GM19395 (cell line): ENCODE measurements at regions not wholly inside any gene's neighbourhood (a gene's known extent, or its start where the extent isn't known, plus 50 kb on each side); places are given as distances from the start of the nearest gene placed in this dataset.
"Not testable (repeated sequence)": the region's sequence is repeated elsewhere in the genome, so short reads cannot be mapped to it uniquely, and the experiment has no call there.

Experiments used
- ATAC-seq: cut with Tn5 transposase; IDR thresholded peaks from one replicate; pipeline ENCODE4 v1.9.1; 2021; ENCODE audit warnings: mild to moderate bottlenecking, moderate library complexity; ENCODE audit not compliant: unreplicated experiment

DNA sequence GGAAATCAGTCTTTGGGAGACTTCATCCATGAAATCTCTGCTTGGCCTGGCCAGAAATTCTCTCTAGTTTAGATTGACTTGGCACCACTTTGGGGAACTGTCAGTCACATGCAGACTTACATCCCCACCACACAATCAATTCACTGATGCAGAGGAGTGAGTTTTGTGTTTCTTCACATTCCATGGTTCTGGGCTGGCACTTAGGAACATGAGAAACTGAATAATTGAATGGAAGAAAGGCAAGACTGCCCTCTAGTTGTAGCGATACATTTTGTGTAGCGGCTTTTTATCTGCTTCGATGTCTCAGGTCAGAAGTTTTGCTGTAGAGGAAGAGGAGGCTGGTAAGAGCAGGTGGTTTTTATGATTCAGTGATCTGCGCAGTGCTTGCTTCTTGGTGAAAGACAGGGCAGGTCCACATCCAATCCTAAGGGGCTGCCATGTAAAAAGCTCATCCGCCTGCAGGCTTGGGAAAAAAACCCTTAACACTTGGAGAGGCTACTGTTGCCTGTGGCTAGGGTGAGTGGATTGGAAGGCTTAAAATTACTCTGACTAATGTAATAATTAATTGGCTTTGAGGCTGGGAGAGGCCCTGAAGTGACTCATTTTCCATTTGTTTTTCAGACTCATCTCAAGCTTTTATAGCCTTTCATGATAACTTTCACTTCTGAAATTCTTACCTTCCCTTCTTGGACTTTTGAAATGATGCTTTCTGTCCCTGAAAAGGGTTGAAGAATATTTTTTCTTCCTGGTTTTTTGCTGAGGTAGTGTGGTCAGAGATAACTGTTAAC is 75.4 kb upstream of the LPCAT1 start:
- ATAC-seq, result not testable (repeated sequence)

DNA sequence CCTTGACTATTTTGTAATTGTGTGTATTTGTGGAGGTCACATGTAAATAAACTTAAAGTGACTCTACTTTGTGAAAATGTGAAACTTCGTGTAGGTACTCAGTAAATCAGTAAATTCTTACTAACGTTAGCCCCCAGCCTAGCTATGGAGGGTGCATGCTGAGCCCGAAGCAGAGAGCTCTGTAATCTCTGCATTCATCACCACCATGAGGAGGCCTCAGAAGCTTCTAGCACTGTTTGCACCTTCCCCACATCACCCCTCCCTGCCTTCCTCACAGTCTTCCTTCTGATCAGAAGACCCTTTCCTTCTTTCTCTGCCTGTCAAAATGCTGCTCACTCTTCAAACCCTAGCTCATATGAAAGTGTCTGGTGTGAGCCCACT is 73.3 kb upstream of the LPCAT1 start:
- not testable (repeated sequence) for ATAC-seq

DNA sequence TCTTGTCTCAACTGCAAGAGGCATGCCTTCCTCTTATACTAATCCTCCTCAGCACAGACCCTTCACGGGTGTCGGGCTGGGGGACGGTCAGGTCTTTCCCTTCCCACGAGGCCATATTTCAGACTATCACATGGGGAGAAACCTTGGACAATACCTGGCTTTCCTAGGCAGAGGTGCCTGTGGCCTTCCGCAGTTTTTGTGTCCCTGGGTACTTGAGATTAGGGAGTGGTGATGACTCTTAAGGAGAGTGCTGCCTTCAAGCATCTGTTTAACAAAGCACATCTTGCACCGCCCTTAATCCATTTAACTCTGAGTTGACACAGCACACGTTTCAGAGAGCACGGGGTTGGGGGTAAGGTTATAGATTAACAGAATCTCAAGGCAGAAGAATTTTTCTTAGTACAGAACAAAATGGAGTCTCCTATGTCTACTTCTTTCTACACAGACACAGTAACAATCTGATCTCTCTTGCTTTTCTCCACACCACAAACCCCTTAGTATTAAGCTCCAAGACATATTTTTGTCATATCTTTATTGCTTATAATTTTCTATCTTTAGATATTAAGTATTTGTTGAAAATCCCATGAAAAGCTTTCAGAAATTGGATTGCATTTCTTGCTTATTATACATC is 72.8 kb upstream of the LPCAT1 start:
- ATAC-seq, result not testable (repeated sequence)

DNA sequence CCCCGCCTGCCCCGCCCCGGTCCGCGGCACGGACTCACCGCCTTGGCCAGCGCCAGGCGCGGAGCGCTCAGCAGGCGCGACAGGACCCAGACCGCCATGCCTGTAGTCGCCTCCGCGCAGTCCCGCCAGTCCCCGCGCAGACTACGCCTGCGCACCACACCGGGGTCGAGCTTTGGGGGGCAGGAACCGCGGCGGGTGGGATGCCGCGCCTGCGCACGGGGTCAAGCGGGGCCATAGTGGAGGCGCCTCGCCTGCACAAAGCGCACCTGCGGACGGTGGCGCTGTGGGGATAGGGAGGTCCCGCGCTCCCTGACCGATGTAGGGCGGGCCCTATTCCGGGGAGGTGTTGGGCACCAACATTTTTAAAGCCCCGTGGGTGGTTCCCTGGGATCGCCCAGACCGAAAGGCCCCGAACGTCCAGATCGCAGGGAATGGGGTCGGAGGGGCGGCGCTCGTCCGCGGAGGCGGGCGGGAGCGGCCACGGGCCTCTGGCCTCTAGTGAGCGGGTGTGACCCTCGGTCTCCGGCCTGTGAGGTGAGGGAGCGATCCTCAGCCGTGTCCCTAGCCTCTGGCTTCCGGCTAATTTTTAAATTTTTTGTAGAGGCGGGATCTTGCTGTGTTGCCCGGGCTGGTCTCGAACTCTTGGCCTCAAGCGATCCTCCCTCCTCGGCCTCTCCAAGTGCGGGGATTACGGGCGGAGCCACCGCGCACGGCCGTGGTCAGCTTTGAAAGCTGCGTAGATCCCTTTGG is 70.8 kb upstream of the LPCAT1 start:
- ATAC-seq, result peak; percentile 90

DNA sequence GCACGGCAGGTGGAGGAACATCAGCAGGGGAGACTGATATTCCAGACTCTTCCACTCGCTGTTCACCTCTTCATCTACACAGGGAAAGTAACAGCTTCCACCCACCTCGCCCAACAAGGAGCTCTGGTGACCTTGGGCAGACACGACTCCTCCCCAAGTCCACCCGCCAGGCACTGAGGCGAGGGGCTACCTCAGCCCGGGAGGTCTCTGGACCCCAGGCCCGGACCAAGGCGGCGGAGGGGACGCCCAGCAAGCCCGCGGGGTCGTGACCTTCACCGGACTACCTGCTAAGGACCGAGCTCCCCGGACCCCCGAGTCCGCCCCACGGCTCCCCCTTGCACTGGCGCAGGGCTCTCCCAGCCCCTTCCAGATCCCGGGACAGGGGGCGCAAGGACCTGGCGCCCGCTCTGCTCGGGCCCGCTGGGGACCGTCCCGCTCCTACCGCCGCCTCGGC is 70.2 kb upstream of the LPCAT1 start:
- no peak for ATAC-seq

DNA sequence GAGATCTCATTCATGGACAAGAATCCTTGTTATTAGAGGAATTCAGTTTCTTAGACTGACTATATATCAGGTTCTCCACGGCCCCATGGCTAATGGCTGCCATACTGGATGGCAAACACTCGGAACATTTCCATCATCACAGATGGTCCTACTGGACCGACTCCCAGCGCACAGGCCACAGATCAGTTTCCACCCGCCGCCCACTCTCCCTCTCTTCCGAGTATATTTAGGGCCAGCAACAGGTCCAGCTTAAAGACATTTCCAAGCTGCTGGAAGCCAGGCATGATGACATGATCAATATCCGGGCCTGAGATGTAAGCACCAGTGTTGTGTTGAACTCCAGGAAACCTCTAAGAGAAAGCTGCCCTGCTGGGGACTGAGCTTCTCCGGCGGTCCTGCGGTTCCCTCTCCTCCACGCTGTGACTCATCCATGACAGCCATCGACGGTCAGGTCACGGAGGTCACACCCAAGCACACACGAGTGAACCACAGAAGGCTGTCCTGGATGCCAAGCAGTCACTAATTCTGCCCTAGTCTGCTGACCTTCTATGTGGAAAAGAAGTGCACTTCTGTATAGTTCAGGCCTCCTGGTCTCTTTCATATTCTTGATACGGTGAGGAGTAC is 64.4 kb upstream of the LPCAT1 start:
- not testable (repeated sequence) for ATAC-seq

DNA sequence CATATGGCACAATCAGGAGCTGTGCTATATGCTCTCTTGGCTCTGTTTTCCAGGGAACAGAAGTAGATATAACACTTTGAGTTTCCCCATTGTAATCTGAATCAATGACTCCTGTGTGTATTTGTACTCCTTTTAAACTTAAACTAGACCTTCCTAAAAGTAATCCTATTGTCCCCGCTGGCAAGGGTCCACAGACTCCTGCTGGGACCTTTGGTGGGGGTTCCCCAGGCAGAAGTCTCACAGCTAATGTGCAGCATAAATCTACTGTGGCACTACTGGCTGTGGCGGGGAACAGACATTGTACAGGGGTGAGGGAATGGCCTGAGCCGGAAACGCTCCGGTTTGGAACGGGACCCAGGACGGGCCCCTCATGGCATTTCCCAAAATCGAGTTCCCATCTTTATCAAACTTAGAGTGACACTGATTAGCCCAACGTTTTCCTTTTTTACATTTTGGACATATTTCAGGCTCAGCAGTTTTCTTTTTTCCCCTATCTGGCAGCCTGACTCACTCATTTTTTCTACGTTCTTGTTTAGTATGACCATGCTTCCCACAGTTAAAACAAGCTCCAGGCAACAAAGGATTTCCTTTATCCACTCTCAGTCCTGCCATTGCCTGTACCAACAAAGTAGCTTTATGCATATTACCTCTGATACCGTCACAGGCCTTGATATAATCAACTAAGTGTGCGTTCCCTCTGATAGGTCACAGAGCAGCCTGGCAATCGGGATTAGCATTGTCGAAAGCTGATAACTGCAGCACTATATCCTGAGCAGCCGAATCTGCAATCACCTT is 59.5 kb upstream of the LPCAT1 start:
- ATAC-seq, result not testable (repeated sequence)

DNA sequence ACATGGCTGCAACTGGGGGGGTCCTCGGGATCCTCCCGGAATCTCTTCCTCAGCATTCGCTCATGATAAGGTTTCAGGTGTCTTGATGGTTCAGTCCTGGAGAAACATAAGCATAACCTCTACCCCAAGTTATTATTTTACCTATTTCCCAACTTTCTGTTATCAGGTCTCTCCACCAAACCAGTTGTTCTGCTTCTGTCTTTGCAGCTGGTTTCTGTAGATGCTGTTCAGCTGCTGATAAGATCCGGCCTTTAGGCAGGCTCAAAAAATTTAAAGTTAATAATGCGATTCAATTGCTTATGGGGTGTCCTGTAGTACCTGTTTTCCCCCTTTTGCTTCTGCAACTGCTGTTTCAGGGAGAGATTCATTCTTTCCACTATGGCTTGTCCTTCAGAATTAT is 55.6 kb upstream of the LPCAT1 start:
- ATAC-seq, result not testable (repeated sequence)

DNA sequence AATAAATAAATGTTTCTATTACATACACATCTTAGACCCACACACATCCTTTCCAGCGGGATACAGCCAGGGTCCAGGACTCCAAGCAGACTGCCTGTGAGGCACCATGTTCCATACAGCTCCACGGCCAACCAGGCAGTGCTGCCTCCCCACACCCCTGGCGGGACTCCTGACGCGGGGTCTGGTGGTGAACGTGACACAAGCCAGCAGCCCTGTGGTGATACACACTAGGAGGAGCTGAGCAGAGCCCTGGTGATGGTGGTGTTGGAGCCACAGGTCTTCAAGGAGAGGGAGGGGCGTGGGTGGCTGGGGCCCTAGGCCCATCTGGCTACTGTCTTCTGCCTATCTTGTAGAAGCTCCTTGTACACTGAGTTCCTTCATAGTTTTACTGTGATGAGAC is 53.1 kb upstream of the LPCAT1 start:
- ATAC-seq, result not testable (repeated sequence)

DNA sequence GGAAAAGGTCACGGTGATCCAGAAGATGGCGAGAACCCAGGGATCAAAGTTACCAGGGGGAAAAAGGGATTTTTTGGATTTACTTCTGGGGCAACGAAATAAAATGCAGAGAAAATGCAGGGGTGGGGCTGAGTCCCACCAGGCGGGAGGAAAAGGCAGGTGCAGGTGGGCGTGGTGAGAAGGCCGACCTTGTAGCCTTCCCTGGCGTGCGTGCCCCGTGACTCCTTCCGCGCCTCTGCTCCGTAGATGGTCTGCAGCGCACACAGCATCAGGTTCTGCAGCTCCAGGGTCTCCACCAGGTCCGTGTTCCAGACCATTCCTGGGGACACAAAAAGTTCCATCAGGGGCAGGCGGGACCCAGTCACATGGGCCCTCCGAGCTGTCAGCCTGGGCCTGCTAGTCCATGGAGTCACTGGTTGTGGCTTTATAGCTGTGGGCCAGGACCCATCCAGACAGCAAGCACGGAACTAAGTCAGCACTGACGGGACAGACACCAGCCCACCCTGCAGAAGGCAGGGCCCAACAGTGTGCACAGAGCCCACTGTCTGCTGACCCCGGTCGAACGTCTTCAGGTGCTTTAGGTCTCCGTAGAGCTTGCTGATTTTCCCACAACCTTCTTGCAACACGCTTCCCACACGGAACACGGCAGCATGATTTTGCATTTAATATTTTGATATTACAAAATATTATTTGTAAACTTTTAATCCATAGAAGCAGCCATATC is 52.4 kb upstream of the LPCAT1 start:
- ATAC-seq, result not testable (repeated sequence)

DNA sequence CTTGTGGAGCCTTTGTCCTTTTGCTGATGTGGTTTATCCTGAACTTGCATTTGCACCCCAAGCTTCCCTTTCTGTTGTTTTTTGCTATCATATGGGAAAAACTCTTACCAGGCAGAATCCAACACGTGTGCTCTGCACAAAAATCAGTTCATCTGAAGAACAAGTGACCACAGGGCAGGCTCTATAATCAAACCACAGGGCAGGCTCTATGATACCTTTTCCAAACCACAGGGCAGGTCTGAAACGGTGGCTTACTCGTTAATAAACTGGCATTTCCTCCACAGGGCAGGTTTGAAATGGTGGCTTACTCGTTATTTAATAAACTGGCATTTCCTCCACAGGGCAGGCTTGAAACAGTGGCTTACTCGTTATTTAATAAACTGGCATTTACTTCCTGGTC is 51.7 kb upstream of the LPCAT1 start:
- not testable (repeated sequence) for ATAC-seq

DNA sequence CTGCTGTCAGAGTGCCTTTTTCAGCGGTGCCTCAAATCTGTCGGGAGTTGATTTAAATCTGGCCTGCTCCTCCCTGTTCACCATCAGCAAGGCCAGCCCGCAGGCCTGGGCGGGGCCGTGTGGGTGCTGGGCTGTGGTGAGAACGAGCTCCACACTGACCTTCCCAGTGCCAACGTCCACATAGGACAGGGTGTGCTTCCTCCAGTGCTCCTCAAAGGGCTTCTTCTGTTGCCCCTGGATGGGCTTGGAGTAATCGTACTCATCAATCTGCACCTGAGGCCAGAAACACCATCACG is 50.2 kb upstream of the LPCAT1 start:
- not testable (repeated sequence) for ATAC-seq

DNA sequence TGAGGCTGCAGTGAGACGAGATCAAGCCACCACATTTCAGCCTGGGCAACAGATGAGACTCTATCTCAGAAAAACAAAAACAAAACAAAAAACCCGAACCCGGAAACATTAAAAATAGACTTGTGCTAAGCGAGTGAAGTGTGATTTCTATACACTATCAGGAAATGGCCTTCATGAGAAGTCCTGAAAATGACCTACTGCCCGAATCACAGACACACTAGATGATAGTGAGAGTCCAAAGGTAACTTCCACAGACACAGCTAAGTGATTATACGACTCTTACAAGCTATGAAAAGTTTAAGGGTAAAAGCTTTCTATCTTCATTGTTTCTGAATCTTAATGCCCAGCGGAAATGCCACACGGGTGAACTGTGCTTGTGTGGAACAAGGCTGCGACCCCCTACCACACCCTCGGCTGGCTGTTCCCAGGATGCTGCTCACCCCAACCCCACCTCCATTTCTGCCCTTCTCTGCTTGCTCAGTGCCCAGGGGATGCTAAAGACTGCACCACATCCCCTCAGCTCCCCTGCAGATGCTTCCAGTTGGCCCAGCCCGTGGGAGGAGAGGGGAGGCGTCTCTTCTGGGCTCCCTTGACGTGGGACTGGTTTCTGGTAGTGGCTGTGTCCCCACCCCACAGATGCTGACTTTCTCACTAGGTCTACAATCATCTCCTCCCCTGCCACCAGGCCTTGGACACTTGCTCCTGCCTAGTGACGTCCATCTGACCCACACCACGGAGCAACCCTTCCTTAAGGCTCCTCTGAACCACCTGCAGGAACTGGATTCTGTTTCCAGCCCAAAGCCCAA is 49.7 kb upstream of the LPCAT1 start:
- not testable (repeated sequence) for ATAC-seq
